ENCODE measurements at regions not wholly inside any gene's neighbourhood (a gene's known extent, or its start where the extent isn't known, plus 50 kb on each side); places are given as distances from the start of the nearest gene placed in this dataset.

DNA sequence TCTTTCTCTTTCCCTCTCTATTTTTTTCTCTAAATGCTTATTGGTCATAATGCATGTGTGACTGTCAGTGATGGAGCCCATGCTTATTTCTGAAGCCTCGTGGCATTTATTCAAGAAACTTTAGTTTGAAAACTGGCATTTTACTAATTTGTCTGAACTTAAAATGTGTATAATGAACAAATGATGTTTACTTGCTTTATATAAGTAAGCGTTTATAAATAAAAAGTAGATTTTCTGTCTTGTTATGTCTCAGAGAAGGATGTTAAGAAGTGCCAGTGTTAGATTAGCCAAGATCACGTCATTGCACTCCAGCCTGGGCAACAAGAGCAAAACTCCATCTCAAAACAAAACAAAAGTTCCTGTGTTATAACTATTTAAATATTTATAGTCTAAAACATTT, 1568.1 kb downstream of the EFNB2 start (continued):
- no peak for TF ChIP-seq CHD7 (IDR thresholded peaks at IDR 0.05; ENCODE audit: insufficient replicate concordance, low read length)
